ENCODE measurements at regions not wholly inside any gene's neighbourhood (a gene's known extent, or its start where the extent isn't known, plus 50 kb on each side); places are given as distances from the start of the nearest gene placed in this dataset.

DNA sequence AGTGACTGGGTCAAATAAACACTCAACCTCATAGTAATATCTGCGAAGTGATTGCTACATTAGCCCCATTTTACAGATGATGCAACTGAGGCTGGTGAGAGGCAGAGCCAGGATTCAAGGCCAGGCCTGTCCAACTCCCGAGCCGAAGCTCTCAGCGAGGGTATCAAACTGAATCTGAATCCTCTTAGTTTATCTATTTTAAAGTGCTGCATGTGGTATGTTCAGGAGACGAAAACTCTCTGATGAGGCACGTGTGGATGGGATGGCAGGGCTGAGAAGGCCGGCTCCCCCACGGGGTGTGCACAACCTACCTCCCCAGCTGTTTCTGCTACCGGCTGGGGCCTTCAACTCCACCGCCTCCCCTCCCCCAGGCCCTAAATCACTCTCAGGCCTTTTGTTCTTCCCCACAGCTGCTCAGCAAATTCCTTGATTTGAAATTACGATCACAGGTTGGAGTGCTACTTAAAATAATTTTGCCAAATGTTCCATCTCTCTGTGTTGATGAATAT is 171.8 kb downstream of the TOMM20 start (continued):
- TF ChIP-seq SMARCA5 (IDR thresholded peaks at IDR 0.05): peak; percentile 86
- no peak for TF ChIP-seq ZNF174 (CRISPR knock-in tag; IDR thresholded peaks at IDR 0.05)
- peak; percentile 98 for TF ChIP-seq RBM25 (IDR thresholded peaks at IDR 0.05; ENCODE audit: low read depth, low read length, severe bottlenecking)
- TF ChIP-seq, protein P1, sequence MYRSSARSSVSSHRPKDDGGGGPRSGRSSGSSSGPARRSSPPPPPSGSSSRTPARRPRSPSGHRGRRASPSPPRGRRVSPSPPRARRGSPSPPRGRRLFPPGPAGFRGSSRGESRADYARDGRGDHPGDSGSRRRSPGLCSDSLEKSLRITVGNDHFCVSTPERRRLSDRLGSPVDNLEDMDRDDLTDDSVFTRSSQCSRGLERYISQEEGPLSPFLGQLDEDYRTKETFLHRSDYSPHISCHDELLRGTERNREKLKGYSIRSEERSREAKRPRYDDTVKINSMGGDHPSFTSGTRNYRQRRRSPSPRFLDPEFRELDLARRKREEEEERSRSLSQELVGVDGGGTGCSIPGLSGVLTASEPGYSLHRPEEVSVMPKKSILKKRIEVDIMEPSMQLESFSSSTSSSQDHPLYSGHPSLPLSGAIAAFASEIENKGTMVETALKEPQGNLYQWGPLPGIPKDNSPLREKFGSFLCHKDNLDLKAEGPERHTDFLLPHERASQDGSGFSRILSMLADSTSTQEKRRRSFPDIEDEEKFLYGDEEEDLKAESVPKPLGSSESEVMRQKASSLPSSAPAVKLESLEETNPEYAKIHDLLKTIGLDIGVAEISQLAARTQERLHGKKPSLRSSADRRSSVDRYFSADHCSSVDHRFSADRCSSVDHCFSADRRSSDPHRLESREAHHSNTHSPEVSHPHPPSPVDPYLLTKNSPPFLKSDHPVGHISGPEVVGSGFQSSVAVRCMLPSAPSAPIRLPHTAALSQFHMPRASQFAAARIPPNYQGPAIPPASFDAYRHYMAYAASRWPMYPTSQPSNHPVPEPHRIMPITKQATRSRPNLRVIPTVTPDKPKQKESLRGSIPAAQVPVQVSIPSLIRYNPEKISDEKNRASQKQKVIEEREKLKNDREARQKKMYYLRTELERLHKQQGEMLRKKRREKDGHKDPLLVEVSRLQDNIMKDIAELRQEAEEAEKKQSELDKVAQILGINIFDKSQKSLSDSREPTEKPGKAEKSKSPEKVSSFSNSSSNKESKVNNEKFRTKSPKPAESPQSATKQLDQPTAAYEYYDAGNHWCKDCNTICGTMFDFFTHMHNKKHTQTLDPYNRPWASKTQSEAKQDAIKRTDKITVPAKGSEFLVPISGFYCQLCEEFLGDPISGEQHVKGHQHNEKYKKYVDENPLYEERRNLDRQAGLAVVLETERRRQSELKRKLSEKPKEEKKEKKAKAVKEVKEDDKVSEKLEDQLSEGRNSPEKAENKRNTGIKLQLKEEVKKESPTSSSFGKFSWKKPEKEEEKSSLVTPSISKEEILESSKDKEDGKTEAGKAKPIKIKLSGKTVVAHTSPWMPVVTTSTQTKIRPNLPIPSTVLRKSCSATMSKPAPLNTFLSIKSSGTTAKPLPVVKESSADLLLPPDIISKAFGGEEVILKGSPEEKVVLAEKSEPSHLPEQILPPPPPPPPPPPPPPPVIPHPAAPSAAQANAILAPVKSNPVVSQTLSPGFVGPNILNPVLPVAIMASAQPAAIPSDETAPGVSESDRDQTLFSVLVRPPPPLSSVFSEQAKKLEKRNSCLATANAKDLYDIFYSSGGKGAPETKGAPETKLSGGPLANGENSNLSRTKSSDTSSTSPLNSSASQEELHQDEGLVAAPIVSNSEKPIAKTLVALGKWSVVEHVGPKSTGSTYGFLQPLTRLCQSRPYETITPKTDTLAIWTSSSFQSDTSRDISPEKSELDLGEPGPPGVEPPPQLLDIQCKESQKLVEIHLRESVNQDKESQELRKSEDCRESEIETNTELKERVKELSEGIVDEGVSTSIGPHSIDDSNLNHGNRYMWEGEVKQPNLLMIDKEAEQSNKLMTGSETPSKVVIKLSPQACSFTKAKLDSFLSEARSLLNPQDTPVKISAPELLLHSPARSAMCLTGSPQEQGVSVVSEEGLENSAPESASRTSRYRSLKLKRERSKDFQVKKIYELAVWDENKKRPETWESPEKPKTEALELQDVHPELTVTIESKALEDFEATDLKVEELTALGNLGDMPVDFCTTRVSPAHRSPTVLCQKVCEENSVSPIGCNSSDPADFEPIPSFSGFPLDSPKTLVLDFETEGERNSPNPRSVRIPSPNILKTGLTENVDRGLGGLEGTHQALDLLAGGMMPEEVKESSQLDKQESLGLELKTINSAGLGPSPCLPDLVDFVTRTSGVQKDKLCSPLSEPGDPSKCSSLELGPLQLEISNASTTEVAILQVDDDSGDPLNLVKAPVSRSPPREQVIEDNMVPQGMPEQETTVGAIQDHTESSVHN (IDR thresholded peaks at IDR 0.05; ENCODE audit: borderline replicate concordance in 1 of 2, low read depth in 1 of 2): peak in 1 of 2 experiments; percentile 67; a peak in 1 of 4 replicates
- no peak for TF ChIP-seq STAG1 (CRISPR knock-in tag; IDR thresholded peaks at IDR 0.05; ENCODE audit: borderline replicate concordance)
- TF ChIP-seq ELF2 (CRISPR knock-in tag; IDR thresholded peaks at IDR 0.05): no peak
- TF ChIP-seq ZNF274 (IDR thresholded peaks at IDR 0.05; ENCODE audit: borderline replicate concordance, low read depth, low read length): no peak
- no peak for TF ChIP-seq ZZZ3 (IDR thresholded peaks at IDR 0.05)
- no peak for TF ChIP-seq TBL1XR1 (IDR thresholded peaks at IDR 0.05; ENCODE audit: low read length in 2 of 2)
- no peak for TF ChIP-seq ZC3H8 (IDR thresholded peaks at IDR 0.05)
- TF ChIP-seq, protein P2, sequence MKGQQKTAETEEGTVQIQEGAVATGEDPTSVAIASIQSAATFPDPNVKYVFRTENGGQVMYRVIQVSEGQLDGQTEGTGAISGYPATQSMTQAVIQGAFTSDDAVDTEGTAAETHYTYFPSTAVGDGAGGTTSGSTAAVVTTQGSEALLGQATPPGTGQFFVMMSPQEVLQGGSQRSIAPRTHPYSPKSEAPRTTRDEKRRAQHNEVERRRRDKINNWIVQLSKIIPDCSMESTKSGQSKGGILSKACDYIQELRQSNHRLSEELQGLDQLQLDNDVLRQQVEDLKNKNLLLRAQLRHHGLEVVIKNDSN (CRISPR knock-in tag; IDR thresholded peaks at IDR 0.05): 0 out of 2 replicates have a peak, but pooled peaks have one; percentile 8
- TF ChIP-seq HDAC2 (IDR thresholded peaks at IDR 0.05): peak; percentile 90
- no peak for TF ChIP-seq KLF16 (IDR thresholded peaks at IDR 0.05)
- peak; percentile 93 for TF ChIP-seq CHD4 (IDR thresholded peaks at IDR 0.05; ENCODE audit: insufficient read depth, insufficient replicate concordance, low read depth, low read length, poor library complexity, severe bottlenecking)
- no peak for TF ChIP-seq SMARCB1 (IDR thresholded peaks at IDR 0.05; ENCODE audit: insufficient read length, low read depth)
- no peak for TF ChIP-seq YY1 (IDR thresholded peaks at IDR 0.05; ENCODE audit: borderline replicate concordance in 1 of 3, control insufficient read depth in 1 of 3, extremely low read depth in 1 of 3, insufficient read depth in 3 of 3, insufficient read length in 1 of 3, insufficient replicate concordance in 2 of 3, low read depth in 1 of 3, low read length in 2 of 3)
- peak; percentile 21; the same call in 1 of the 2 replicates for TF ChIP-seq CEBPB (tag; IDR thresholded peaks at IDR 0.05)
- TF ChIP-seq, protein P3, sequence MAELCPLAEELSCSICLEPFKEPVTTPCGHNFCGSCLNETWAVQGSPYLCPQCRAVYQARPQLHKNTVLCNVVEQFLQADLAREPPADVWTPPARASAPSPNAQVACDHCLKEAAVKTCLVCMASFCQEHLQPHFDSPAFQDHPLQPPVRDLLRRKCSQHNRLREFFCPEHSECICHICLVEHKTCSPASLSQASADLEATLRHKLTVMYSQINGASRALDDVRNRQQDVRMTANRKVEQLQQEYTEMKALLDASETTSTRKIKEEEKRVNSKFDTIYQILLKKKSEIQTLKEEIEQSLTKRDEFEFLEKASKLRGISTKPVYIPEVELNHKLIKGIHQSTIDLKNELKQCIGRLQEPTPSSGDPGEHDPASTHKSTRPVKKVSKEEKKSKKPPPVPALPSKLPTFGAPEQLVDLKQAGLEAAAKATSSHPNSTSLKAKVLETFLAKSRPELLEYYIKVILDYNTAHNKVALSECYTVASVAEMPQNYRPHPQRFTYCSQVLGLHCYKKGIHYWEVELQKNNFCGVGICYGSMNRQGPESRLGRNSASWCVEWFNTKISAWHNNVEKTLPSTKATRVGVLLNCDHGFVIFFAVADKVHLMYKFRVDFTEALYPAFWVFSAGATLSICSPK (IDR thresholded peaks at IDR 0.05; ENCODE audit: borderline replicate concordance): no peak

All from K562 (cell line).